CD4-positive, alpha-beta T cell (primary cell): ENCODE measurements at regions not wholly inside any gene's neighbourhood (a gene's known extent, or its start where the extent isn't known, plus 50 kb on each side); places are given as distances from the start of the nearest gene placed in this dataset.

Experiments
- ATAC-seq: fragments of 200-7000 bp; cut with Tn5 transposase; one replicate; pipeline ENCODE4 v1.10.0; 2022; ENCODE audit warnings: mild to moderate bottlenecking; ENCODE audit not compliant: poor library complexity
- CTCF ChIA-PET: fragments of 350-600 bp; sonication (Branson Sonifier 250); formaldehyde crosslinking; loops from one replicate; lab custom pipeline; 2021; ENCODE audit warnings: antibody characterized with exemption, inconsistent platforms; lab: Charles Lee
- POLR2A ChIA-PET: fragments of 350-600 bp; sonication (Branson Sonifier 250); formaldehyde crosslinking; loops from one replicate; lab custom pipeline; 2021; ENCODE audit warnings: antibody characterized with exemption, inconsistent platforms; lab: Charles Lee
- DNase-seq, 14 experiments: peaks; one replicate each; pipeline ENCODE4 v3.0.0-alpha.2; 2013 to 2020; ENCODE audit warnings: mixed read lengths in 2 of 14
- H3K27ac ChIP-seq, 2 donors: one replicate each; pipeline versions ENCODE4 v1.5.1 to v1.7.0; 2013; ENCODE audit warnings: low read length in 2 of 2, low read depth in 1 of 2, mild to moderate bottlenecking in 1 of 2
- H3K27me3 ChIP-seq, 2 experiments: 1 replicate in 1 of 2; 2 replicates in 1 of 2; pipeline versions ENCODE4 v1.6.1 to v1.7.0; 2013; ENCODE audit warnings: low read length in 2 of 2, control low read depth in 1 of 2, mild to moderate bottlenecking in 1 of 2, moderate library complexity in 1 of 2; ENCODE audit not compliant: insufficient read depth in 2 of 2, control insufficient read depth in 1 of 2
- H3K36me3 ChIP-seq: one replicate; pipeline ENCODE4 v1.6.1; 2013; ENCODE audit warnings: low read length, control low read depth; ENCODE audit not compliant: insufficient read depth
- H3K4me1 ChIP-seq: one replicate; pipeline ENCODE4 v1.6.1; 2013; ENCODE audit warnings: low read length, control low read depth; ENCODE audit not compliant: insufficient read depth
- H3K4me3 ChIP-seq: one replicate; pipeline ENCODE4 v1.5.1; 2013; ENCODE audit warnings: mild to moderate bottlenecking, low read length, moderate library complexity
- H3K9me3 ChIP-seq, 2 experiments: 1 replicate in 1 of 2; 2 replicates in 1 of 2; pipeline versions ENCODE4 v1.6.1 to v1.7.0; 2013; ENCODE audit warnings: low read length in 2 of 2, mild to moderate bottlenecking in 2 of 2, control low read depth in 1 of 2, moderate library complexity in 1 of 2; ENCODE audit not compliant: control insufficient read depth in 1 of 2, insufficient read depth in 1 of 2
- H3K27ac Mint-ChIP-seq: one replicate; pipeline ENCODE4 v1.8.0; 2020; ENCODE audit warnings: mixed read lengths
- H3K27me3 Mint-ChIP-seq: one replicate; pipeline ENCODE4 v1.8.0; 2021; ENCODE audit warnings: mixed read lengths
- H3K36me3 Mint-ChIP-seq: one replicate; pipeline ENCODE4 v1.8.0; 2021; ENCODE audit warnings: low read depth, mixed read lengths
- H3K4me1 Mint-ChIP-seq: one replicate; pipeline ENCODE4 v1.8.0; 2021; ENCODE audit warnings: low read depth, mixed read lengths
- H3K4me3 Mint-ChIP-seq: one replicate; pipeline ENCODE4 v1.8.0; 2020; ENCODE audit warnings: mild to moderate bottlenecking, mixed read lengths
- H3K9me3 Mint-ChIP-seq: one replicate; pipeline ENCODE4 v1.8.0; 2020; ENCODE audit warnings: mixed read lengths
- intact Hi-C, 2 experiments: fragments of 100-400 bp; cut with DNase I in 1 of 2; cut with micrococcal nuclease in 1 of 2; formaldehyde crosslinking; loops; one replicate each; pipeline versions ENCODE4 v1.15.1 to v1.9.0; 2023 to 2025; cut with DNase I, micrococcal nuclease
- TF ChIP-seq, protein P1 (sequence below): fragments of 200-600 bp; IDR thresholded peaks from one replicate; pipeline ENCODE4 v1.8.0; 2022; ENCODE audit warnings: antibody characterized with exemption, mild to moderate bottlenecking

DNA sequence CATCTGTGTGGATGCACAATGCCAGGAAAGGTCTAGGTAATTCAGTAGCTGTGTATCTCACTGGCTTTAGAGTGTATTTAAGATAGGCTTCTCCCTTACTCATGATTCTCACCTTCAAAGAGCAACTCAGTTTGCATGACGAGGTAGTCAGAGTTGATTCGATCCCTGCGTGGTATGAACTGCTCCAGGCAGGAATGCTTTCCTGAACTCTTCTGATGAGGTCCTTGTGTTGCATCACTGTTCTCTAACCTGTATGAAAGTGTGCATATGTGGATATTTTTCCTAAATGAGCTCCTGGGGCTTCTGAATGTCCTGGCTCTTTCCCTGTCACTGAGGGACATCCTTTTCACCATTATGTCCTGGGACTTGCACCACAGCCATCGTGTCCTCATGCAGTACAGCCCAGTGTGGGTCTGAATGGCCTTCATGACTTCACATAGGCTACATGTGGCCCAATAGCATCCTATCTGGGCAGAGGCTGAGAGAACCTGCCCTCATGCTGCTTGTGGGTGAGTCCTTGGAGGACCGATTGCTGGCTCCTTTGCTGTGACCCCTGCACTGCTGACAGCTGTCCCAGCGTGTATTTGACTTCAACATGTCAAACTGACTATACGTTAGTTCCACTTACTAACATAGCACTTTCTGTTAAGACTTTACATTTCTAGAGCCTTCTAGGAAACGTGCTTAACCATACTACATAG is 65.3 kb upstream of the WDR1 start:
- ChIA-PET POLR2A (no interaction called here), CTCF (interaction anchor here (1.0 kb wide), 1 partner anchor 24 kb away, joined by 4 read pairs; no protein-coding TSS in a partner anchor)
- Mint-ChIP-seq H3K4me3 (no peak overlapping the region), H3K4me1 (peaks cover 26% of the 10 kb centered on the region), H3K27ac (no peak overlapping the region), H3K9me3 (no peaks in the 10 kb centered on the region), H3K27me3 (no peaks in the 10 kb centered on the region), H3K36me3 (no peaks in the 10 kb centered on the region)
- no peak overlapping the region for H3K4me3 ChIP-seq
- no peak overlapping the region for H3K27ac ChIP-seq
- ATAC-seq (no peak), DNase-seq (no peak)
- no peaks in the 10 kb centered on the region for H3K36me3 ChIP-seq
- TF ChIP-seq, protein P1, sequence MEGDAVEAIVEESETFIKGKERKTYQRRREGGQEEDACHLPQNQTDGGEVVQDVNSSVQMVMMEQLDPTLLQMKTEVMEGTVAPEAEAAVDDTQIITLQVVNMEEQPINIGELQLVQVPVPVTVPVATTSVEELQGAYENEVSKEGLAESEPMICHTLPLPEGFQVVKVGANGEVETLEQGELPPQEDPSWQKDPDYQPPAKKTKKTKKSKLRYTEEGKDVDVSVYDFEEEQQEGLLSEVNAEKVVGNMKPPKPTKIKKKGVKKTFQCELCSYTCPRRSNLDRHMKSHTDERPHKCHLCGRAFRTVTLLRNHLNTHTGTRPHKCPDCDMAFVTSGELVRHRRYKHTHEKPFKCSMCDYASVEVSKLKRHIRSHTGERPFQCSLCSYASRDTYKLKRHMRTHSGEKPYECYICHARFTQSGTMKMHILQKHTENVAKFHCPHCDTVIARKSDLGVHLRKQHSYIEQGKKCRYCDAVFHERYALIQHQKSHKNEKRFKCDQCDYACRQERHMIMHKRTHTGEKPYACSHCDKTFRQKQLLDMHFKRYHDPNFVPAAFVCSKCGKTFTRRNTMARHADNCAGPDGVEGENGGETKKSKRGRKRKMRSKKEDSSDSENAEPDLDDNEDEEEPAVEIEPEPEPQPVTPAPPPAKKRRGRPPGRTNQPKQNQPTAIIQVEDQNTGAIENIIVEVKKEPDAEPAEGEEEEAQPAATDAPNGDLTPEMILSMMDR, result no peak
- no peaks in the 10 kb centered on the region for H3K9me3 ChIP-seq
- peaks cover 15% of the 10 kb centered on the region for H3K4me1 ChIP-seq
- intact Hi-C loops, result no loop called here
- no peaks in the 10 kb centered on the region for H3K27me3 ChIP-seq

- H3K9me3 Mint-ChIP-seq, result no peaks in the 10 kb centered on the region
- ChIA-PET CTCF (interaction anchor here (1.0 kb wide), 1 partner anchor 23 kb away, joined by 4 read pairs; no protein-coding TSS in a partner anchor), POLR2A (no interaction called here)
- intact Hi-C loops, result no loop called here
- H3K4me3 Mint-ChIP-seq, result no peak overlapping the region
- ATAC-seq, result peak; percentile 62
- H3K27me3 Mint-ChIP-seq, result no peaks in the 10 kb centered on the region
- no peak overlapping the region for H3K27ac ChIP-seq
- peaks cover 26% of the 10 kb centered on the region for H3K4me1 Mint-ChIP-seq
- H3K27me3 ChIP-seq, result no peaks in the 10 kb centered on the region
- peak in 3 of 14 experiments; percentile 33 to 46 (median 39) for DNase-seq
- no peak overlapping the region for H3K27ac Mint-ChIP-seq
- TF ChIP-seq, protein P1, result no peak
- no peaks in the 10 kb centered on the region for H3K36me3 ChIP-seq
- no peak overlapping the region for H3K4me3 ChIP-seq
- no peaks in the 10 kb centered on the region for H3K9me3 ChIP-seq
- no peaks in the 10 kb centered on the region for H3K36me3 Mint-ChIP-seq
- peaks cover 15% of the 10 kb centered on the region for H3K4me1 ChIP-seq
These were observed 64.5 kb upstream of the WDR1 start for GRCh38 chr4:10180927-10181744.

DNA sequence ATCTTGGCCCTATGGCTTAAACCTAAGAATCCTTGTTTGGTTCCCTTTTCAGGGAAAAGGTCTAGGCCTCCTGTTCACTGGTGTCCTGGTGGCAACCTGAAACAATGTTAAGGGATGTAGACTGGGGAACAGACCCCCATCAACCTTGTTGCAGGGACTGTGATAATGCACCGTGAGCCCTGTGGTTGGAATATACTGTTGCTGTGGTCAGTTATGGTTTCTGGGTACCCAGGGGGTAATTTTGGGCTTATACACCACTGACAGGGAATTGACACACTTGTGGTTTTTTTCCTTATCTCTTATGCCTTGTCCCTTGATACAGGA is 64.0 kb upstream of the WDR1 start:
- peaks cover 26% of the 10 kb centered on the region for H3K4me1 Mint-ChIP-seq
- no peaks in the 10 kb centered on the region for H3K27me3 Mint-ChIP-seq

More for the DNA sequence above, 64.0 kb upstream of the WDR1 start:
- DNase-seq (no peak), ATAC-seq (no peak)
- H3K4me1 ChIP-seq, result peaks cover 15% of the 10 kb centered on the region
- no peaks in the 10 kb centered on the region for H3K36me3 Mint-ChIP-seq
- POLR2A ChIA-PET, result no interaction called here
- H3K27ac ChIP-seq, result no peak overlapping the region
- CTCF ChIA-PET, result no interaction called here
- H3K4me3 Mint-ChIP-seq, result no peak overlapping the region
- H3K36me3 ChIP-seq, result no peaks in the 10 kb centered on the region
- H3K9me3 ChIP-seq, result no peaks in the 10 kb centered on the region
- TF ChIP-seq, protein P1, result no peak
- no peak overlapping the region for H3K4me3 ChIP-seq
- H3K27ac Mint-ChIP-seq, result no peak overlapping the region
- no peaks in the 10 kb centered on the region for H3K27me3 ChIP-seq
- intact Hi-C loops, result no loop called here
- no peaks in the 10 kb centered on the region for H3K9me3 Mint-ChIP-seq
